CD4-positive, alpha-beta T cell treated with Interleukin-12 subunit alpha and Interleukin-12 subunit beta, for 1 hour (primary cell): ENCODE measurements at regions not wholly inside any gene's neighbourhood (a gene's known extent, or its start where the extent isn't known, plus 50 kb on each side); places are given as distances from the start of the nearest gene placed in this dataset.

Source experiments
- DNase-seq: peaks from one replicate; pipeline ENCODE4 v3.0.0-alpha.2; 2020

DNA sequence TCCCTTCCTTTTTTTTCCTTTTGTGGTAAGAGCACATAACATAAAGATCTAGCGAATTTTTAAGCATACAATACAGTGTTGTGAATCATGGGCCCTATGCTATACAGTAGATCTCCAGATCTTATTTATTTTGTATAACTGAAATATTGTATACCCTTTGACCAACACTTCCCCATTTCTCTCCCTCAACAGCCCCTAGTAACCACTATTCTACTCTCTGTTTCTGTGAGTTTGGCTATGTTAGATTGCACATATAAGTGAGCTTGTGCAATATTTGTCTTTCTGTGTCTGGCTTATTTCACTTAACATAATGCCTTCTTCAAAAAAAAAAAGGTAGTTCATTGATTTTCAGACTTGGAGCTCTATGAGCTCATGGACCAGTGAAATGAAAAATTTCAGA lies 180.5 kb downstream of the C11orf91 start:
- DNase-seq, result no peak

DNA sequence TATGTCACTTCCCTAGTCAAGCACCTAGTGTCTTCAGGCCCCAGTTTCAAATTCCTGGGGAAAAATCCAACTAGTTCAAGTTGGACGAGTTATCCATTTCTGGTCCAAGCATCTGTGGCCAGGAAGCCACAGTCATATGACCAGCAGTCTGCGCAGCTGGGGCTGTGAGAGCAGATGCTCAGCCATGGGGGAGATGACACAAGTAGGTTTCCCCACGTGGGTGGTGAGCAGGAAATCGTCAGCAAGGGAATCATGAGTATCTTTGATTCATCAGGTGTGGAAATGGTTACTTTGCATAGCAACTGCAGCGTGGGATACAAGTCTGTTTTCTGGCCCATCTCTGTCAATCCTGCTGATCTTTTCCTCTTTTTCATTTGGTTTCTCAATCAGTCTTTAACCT lies 185.3 kb downstream of the C11orf91 start:
- DNase-seq, result no peak

DNA sequence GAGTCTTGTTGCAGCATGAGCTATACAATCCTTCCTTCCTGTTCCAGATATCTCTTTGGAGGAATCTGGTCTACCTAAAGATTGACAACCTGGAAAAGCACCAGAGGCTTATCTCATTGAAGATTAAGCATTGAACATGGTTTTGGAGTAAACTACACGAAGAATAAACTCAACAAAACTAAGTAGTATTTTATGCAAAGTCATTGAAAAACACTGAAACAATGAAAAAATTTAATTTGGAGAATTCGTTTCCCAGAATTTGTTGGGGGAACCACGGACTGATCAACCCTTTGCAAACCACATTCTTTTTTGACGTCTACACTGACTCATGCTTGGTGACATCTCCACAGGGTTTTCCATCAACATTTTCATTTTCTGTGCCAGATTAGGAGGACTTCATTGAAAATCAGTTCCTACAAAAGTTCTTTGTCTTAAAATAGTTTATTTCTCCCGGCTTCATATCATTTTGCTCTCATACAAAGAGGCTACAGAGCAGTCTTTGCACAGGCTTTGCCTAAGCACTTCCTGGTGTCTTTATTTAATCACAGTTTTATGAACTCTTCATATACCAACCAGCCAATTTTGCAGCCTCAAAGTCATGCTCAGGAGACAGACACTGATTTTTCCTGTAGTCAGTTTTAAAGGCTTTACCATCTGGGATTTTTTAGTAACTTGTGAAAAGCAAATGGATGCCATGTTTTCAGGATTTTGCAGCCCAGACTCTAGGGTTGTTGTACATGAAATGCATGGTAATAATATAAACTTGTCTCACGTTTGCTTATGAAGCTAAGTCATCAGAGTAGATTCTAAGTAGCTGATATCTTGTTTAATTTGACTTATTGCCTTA lies 186.3 kb downstream of the C11orf91 start:
- no peak for DNase-seq

DNA sequence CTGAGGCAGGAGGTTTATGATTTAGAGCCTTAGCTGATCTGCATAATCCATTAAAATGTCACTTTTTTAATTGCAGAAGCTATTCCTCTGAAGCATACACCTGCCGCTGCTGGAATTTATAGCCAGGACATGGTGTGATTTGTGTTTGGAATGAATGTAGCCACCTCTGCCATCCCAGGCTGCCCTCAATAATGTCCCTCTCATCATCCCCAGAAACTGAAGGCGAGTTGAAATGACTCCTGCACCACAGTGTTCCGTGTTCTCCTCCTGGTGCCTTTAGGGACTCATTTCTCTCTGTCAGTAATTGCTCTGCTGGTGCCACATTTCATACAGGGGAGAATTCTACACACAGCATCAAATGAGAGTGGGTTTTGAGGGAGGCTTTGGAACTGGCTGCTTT lies 191.0 kb downstream of the C11orf91 start:
- no peak for DNase-seq

DNA sequence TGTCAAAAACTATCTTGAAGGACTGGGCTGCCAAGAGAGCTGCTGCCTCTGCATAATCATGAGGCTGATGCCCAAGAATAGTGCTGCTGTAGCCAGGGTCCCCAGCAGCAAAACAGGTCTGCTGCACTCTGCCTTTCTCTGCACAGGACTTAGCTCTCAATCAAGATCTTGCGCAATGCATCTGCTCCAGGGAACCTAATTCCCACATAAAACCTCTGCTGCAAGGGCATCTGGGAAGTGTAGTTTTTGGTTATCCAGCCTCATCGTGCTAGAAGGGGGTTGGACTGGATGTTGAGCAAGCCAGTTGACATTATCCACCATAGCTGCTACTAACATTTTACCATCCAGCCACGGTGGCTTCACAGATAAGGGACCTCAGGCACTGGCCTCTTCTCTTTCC lies 192.7 kb downstream of the C11orf91 start:
- DNase-seq, result no peak

DNA sequence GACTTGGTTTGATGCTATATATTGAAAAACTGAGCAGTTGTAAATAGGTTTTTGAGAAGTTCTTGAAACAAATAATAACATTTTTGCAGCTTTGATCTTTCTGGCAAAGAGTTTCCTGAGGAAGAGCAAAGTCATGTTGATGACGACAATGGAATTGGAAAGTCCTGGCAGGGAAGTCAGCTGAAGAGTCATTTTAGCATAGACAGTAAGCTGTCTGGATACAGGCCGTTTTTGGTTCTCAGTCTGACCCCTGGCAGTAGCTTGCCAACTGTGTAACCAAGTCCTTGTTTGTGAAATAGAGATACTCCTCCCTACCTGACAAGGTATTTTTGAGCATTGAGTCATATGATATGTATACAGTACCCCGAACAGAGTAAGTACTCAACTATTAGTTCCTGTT lies 193.3 kb downstream of the C11orf91 start:
- no peak for DNase-seq

DNA sequence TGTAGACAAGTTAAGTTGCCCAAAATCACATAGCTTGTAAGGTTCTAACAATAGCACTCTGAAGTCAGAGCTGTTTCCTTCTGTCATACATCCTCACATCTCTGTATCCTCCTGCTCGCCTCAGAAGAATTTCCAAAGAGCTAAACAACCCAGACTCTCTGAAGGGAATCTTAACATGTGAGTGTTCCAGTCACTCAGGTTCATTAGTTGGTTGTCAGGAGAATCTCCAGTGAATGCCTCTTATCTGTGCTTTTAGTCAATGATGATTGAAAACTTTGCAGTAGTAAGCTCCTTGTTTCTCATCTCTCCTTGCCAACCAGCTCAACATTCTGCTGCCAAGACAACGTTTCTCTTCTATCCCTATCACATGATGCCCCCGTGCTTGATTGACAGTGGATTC lies 195.5 kb downstream of the C11orf91 start:
- DNase-seq, result no peak

DNA sequence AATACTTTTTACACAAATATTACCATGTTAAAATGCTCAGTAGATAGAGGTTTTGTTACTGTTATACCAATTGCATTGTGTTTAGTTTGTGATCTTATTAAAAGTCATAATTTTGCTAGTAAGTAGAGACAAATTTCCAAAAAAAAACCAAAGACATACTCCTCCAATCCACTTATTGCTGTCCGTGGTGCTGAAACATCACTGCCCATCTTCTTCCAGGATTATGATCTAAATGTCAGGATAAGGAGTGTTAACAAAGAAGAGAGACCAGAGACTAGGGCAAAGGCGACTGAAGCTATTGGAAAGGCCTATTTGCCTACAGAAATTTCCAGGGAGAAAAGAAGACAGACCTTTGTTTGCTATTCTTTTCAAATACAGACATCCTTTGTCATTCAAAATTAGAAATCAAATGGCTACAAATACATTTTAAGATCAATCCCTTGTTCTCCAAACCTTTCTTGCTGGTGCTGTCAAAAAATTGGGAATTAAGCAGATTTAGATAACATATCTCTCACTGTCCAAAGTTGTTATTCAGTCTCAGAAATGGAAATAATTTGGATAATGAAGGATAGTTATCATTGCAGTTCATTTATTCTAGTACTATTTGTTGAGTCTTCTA lies 199.7 kb downstream of the C11orf91 start:
- no peak for DNase-seq

DNA sequence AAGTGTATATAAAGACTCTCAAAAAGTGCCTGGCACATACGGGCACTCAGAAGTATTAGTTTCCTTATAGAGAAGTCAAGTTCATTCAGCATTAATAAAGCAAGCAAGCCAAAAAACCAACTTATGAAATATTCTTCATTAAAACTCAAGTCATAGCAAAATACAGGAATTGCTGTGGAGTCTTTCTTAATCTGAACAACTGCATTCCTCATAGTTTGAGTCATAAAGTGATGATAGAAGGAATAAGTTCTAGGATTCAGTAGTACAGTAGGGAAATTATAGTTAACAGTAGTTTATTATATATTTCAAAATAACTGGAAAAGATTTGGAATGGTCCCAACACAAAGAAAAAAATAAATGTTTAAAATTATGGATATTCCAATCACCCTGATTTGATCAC lies 200.3 kb downstream of the C11orf91 start:
- no peak for DNase-seq

DNA sequence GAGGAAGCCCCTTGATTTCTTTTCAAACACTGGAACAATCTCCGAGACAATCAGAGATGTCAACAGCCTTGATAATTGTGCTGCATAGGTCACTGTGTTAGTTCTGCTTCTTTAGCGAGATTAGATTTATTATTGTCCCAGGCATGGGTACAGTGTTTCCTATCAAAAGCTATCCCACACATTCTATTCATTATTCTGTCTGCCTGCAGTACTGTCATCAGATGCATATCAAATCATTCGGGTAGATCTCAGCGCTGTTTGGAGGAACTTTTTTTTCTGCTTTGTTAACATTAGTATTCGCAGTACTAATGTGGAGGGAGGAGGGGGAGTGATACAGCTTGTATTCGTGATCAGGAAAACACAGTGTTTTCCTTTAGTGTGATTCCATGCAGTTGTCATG lies 208.0 kb downstream of the C11orf91 start:
- DNase-seq, result no peak

DNA sequence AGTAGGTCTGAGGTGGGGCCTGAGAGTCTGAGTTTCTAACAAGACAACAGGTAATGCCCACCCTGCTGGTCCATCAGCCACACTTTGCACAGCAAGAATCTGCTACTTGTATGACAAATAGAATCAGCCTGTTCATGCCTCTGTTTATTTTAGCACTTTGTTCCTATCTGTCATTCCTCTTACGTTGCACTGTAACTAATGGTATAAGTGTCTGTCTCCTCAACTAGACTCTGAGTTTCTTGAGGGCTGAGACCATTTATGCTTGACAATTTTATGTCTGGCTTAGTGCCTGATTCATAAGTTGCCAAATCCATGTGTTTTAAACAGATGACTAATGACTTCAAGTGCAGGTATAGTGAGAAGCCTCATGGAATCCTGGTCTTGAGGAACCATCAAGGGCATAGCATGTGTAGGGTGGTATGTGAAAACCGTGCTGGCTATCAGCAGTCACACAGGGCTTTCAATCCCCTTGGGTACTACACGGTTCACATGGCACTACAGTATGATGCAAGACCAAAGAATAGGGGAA lies 209.7 kb downstream of the C11orf91 start:
- DNase-seq, result no peak

DNA sequence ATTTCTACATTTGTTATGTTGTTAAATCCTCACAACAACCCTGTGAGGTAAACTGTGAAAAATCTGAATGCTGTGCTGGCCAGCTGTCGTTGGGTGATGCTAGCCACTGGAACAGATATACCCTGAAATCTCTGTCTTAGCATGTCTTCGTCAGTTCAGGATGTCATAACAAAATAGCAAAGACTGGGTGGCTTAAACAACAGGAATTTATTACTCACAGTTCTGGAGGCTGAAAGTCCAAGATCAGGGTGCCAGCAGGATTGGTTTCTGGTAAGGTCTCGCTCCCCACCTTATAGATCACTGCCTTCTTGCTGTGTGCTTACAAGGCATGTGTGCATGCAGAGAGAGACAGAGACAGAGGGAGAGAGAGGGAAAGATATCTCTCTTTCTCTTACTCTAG lies 211.7 kb downstream of the C11orf91 start:
- no peak for DNase-seq

DNA sequence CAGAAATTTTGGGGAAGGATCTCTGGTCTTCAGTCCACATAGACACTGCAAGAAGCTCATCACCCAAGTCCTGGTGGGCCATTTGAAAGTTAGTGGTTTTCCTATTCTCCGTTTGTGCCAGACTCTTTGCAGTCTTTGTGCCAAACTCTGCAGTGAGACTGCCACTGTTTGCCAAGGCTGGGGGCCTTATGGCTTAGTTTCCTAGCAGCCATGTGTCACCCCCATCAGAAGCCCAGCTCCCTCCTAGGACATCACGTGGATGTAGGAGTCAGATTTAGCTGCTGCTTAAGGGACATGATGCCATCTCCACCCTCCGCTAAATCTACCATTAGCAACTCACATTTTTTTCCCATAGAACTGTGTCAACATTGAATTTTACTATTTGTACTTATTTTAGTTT lies 220.0 kb downstream of the C11orf91 start:
- DNase-seq, result no peak

DNA sequence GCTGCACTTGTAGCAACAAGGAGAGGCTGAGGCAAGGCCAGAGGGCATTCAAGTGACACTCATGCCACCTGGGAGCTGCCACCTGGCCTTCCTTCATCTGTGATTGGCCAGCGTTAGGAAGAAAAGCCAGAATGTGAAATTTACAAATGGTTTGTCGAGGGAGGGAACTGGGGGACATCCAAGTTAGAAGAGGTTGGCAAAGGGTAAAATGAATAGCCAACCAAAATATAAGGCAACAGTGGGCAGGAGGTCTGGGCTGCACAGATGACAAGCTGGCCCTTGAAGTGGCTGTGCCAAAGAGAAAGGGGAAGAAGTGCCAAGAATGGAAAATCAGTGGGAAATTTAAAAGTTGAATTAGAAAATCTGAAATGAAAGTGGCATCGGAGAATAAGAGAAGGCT lies 221.4 kb downstream of the C11orf91 start:
- no peak for DNase-seq

DNA sequence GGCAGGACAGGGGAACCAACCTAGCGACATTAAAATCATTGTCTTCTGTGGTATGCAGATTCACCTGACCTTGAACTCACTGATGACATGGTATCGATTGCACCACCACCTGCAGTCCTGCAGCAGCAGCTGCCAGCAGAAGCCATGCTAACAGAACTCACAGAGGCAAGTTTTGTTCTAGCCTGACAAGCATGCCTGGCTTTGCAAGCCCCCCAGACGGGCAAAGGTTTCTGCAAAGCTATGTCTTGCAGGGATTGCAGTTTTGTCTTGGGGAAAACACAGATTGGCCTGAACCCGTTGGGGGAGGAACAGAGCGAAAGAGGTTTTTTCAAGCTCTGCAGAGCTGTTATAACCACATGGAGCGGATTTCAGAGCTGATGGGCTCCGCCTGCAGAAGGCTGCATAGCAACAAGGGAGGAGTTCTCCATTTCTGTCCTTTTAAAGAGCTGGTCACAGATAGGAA lies 221.0 kb downstream of the HIPK3 start:
- DNase-seq, result no peak

DNA sequence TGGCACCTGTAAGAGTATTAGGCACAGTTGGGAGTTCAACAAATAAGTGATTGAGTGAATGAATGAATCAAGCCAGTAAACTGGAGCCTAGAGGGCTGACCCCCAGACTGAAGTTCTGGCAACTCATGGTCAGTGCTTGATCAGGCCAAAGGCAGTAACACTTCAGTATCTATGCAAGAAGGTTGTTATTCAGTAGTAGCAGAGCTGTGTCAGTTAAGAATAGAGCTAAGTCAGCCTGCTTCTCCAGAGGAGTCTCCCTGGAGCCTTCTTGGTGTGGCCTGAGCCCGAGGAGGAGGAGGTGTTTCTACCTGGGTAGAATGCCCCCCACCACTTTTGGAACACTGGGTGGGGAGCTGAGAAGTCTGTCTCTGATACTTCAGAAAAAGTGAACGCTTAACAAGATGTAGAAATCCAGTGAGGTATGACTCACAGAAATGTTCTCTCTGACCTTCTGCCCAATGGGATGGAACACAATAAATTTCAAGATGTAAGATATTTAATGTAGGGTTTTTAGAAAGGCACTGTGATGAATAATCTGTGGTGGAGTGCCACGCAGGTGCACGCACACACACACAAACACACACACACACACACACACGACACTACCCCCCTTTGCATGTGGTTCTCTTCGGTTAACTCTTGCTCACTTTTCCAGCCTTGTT lies 219.9 kb downstream of the HIPK3 start:
- DNase-seq, result no peak

DNA sequence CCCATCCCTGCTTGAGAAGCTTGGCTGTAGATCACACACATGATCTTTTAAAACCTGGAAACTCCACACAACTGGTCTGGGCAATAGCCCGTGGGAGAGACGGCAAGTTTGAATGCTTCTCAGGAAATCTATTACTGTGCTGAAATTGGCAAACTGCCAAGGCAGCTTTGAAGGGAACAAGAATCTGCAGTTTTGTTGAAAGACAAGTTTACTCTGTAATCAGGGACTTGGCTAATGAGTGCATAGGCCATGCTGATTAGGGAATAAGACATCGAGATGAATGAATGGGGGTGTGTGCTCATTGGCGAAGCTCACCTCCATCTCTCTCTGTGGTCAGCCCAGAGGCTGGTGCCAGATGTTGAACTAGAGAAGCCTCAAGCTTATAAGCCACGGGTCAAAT lies 218.8 kb downstream of the HIPK3 start:
- no peak for DNase-seq

DNA sequence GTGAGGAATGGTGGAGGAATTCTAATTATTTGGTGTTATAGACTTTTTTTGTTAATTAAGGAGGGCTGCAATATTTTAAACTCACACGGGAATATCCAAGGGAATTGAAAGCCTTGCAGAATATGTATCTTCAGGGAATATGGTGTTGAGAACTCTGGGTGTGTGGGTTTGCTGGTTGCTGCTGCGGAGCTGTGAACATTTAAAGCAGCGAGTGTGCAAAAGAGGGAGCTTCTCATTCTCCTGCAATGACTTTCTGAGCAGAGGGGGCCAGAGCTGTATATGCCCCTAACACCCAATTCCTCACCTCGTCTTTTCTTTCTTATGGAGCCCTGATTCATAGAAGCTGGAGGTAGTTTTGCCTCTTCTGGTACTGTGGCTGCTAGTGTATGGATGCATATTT lies 217.7 kb downstream of the HIPK3 start:
- DNase-seq, result no peak

DNA sequence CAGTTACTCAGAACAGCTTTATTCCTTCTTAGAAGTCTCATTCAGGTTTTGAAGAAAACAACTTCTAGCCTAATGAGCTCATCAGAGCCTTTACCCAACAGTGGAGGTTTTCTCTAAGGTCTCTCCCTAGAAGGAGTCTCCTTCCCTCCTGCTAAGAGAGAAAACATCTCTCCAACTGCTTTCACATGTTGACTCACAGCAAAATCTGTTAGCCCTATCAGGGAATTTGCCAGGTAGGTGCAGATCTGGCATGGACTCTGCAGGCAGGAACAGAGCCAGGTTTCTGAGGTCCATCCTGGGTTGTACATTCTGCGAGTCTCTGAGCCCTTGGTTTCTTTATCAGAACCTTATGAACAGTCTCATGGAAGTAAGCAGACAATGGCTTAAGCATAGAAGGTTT lies 214.4 kb downstream of the HIPK3 start:
- DNase-seq, result no peak

DNA sequence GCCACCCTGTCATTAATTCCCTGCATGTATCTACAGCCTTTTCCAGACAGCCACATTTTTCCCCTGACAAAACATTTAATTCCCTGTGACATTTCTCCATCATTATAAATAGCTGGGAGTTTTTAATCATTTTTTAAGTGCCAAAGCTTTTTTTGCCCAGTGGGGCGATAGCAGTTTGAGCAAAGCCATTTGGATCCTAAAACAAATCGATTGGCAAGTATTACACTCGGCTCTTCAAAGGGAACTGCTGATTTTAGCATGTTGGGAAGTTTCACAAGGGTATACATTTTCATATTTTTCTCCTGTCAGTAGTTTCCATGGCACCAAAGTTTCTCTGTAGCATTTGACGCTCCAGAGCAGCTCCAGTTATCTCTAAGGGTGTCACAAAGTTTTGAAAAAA lies 210.8 kb downstream of the HIPK3 start:
- DNase-seq, result no peak

DNA sequence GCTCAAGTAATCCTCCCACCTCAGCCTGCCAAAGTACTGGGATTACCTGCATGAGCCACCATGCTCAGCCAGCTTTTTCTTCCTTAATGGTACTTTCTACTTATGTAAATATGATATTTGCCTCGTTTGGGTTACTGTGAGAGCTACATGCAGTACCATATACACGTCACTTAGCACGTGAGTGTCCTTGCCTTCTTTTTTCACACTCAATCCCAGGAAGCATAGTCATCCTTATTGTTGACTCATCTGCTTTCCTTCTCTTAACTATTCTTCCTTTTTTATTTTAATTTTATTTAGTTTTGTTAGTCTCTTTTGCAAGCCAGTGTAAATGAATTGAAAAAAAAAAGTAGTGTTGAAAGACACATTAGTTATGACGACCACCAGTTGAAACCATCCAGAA lies 205.9 kb downstream of the HIPK3 start:
- DNase-seq, result no peak

DNA sequence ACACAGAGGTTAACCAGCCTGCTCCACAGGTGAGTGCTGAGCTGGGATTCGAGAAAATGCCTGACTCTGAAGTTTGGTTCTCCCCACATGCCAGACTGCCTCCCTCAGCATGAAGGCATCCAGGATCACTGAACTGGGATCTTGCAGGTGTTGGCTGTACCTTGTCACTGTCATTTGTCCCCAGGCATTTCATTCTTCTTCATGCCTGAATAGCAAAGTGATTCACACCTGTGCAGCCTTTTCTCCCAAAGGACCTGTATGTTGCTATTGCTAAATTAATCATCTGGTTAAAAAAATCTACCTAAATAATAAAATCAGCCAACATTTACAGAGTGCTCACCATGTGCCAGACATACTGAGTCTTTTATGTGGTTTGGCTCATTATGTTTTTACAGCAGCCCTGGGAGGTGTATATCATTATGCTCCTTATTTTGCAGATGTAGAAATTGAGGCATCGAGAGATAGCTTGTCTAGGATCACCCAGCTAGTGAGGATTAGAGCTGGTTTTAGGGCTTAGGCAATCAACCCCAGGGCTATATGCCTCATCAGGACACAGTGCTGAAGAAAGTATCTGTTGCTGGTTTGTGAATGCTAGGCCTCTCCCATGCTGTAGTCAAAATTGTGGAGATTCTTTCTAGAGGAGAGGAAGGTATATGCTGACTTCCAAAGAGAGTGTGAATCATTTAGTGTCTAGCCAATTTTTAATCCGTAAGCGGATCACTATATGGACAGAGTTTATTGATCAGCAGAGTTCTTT lies 204.4 kb downstream of the HIPK3 start:
- DNase-seq, result no peak

DNA sequence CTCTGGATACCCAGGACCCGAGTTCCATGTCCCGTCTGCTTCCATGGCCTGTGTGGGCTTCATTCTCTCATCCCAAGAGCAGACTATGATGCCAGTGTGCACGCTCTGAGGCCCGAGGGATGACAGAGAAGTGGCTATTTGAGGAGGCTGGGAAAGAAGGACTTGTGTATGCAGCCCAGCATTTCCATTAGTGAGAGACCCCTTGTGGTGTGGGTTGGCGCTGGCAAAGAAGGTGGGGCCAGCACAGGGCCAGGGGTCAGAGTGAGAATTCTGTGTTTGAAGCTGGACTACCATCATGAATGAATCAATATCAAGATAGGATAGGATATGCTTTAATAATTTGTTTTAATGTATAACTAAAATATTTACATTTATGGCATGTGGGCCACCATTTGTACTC lies 200.8 kb downstream of the HIPK3 start:
- no peak for DNase-seq
